Sigmoid colon (tissue), 6 donors: ENCODE measurements at regions not wholly inside any gene's neighbourhood (a gene's known extent, or its start where the extent isn't known, plus 50 kb on each side); places are given as distances from the start of the nearest gene placed in this dataset.
A peak's percentile ranks its signal among the peaks of the same experiment; 100 is the strongest.

ENCODE experiments used
- DNase-seq: peaks from one replicate; pipeline ENCODE4 v3.0.0-alpha.2; 2019
- H3K27ac ChIP-seq, 4 donors: fragments of 200-600 bp; sonication (generic); one replicate each; pipeline ENCODE4 v1.5.1; 2016 to 2019; ENCODE audit warnings: mild to moderate bottlenecking in 1 of 4
- H3K27me3 ChIP-seq, 3 donors: fragments of 200-600 bp; sonication (generic); one replicate each; pipeline ENCODE4 v1.5.1; 2019; ENCODE audit warnings: mild to moderate bottlenecking in 1 of 3
- H3K36me3 ChIP-seq, 4 donors: fragments of 200-600 bp; sonication (generic); one replicate each; pipeline ENCODE4 v1.5.1; 2016 to 2019
- H3K4me1 ChIP-seq, 4 donors: fragments of 200-600 bp; sonication (generic); one replicate each; pipeline ENCODE4 v1.5.1; 2017 to 2019
- H3K4me3 ChIP-seq, 4 donors: fragments of 200-600 bp; sonication (generic); one replicate each; pipeline ENCODE4 v1.5.1; 2017 to 2019; ENCODE audit warnings: mild to moderate bottlenecking in 2 of 4, moderate library complexity in 1 of 4
- H3K9me3 ChIP-seq, 4 donors: fragments of 200-600 bp in 3 of 4; sonication (generic) in 3 of 4; one replicate each; pipeline versions ENCODE4 v1.5.1 to v1.6.1; 2013 to 2019
- EP300 ChIP-seq, 4 donors: sonication (generic); formaldehyde crosslinking; IDR thresholded peaks; one replicate each; pipeline ENCODE4 v1.6.1; 2017; ENCODE audit warnings: antibody characterized with exemption in 4 of 4
- POLR2A ChIP-seq, 2 donors: fragments of 450-650 bp; IDR thresholded peaks; one replicate each; pipeline ENCODE4 v1.6.1; 2016; ENCODE audit warnings: antibody characterized with exemption in 2 of 2, mild to moderate bottlenecking in 2 of 2, moderate library complexity in 2 of 2
- POLR2AphosphoS5 ChIP-seq, 4 donors: sonication (generic); formaldehyde crosslinking; IDR thresholded peaks; one replicate each; pipeline ENCODE4 v1.6.1; 2017; ENCODE audit warnings: antibody characterized with exemption in 4 of 4
- WGBS, 2 donors: extraction: QIAGEN DNeasy Blood & Tissue Kit; methylation state at CpG; one replicate each; pipeline ENCODE4 v1.1.7; 2013; 5-methylcytosine and 5-hydroxymethylcytosine counted together
- intact Hi-C: fragments of 100-400 bp; cut with DNase I; formaldehyde crosslinking; loops from one replicate; pipeline ENCODE4 v1.15.1; 2023
- TF ChIP-seq, protein P1 (sequence below), 4 experiments: fragments of 450-650 bp in 3 of 4; fragments of 200-600 bp in 1 of 4; IDR thresholded peaks; one replicate each; pipeline ENCODE4 v1.5.1; 2016 to 2019; ENCODE audit warnings: antibody characterized with exemption in 4 of 4, mild to moderate bottlenecking in 3 of 4, moderate library complexity in 2 of 4
- donor health status: healthy with polysubstance abuse.
- donor health status: healthy.

DNA sequence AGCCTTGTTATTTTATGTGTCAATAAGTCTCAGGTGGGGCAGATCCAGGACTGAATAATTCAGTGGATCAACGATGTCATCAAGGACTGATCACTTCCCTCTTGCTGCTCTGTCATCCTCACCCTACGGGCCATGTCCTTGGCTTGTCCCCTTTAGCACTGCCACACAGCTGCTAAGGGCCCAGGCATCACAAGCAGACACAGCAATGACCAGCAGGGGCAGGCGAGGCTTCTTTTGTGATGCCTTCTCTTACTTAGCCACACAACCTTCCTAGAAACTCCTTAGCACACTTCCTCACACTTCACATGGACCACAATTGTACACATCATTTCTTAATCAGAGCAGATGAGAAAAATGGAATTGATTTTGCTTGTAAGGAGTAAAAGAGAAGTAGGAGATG is 356.3 kb upstream of the SOX9 start:
- H3K4me3 ChIP-seq = no peak overlapping the region
- no peaks in the 10 kb centered on the region for H3K27me3 ChIP-seq
- H3K36me3 ChIP-seq = no peaks in the 10 kb centered on the region
- no peak for TF ChIP-seq EP300 (IDR thresholded peaks at IDR 0.05)
- no peak for TF ChIP-seq POLR2A (IDR thresholded peaks at IDR 0.05)
- TF ChIP-seq, protein P1, sequence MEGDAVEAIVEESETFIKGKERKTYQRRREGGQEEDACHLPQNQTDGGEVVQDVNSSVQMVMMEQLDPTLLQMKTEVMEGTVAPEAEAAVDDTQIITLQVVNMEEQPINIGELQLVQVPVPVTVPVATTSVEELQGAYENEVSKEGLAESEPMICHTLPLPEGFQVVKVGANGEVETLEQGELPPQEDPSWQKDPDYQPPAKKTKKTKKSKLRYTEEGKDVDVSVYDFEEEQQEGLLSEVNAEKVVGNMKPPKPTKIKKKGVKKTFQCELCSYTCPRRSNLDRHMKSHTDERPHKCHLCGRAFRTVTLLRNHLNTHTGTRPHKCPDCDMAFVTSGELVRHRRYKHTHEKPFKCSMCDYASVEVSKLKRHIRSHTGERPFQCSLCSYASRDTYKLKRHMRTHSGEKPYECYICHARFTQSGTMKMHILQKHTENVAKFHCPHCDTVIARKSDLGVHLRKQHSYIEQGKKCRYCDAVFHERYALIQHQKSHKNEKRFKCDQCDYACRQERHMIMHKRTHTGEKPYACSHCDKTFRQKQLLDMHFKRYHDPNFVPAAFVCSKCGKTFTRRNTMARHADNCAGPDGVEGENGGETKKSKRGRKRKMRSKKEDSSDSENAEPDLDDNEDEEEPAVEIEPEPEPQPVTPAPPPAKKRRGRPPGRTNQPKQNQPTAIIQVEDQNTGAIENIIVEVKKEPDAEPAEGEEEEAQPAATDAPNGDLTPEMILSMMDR (IDR thresholded peaks at IDR 0.05) = no peak
- TF ChIP-seq POLR2AphosphoS5 (IDR thresholded peaks at IDR 0.05) = no peak
- WGBS, 2 donors = 38 to 51% methylated on average over 3 of the region's 3 CpGs
- H3K4me1 ChIP-seq = peaks cover 0 to 16% (median 10%) of the 10 kb centered on the region in 4 donors
- intact Hi-C loops = no loop called here
- no peak overlapping the region for H3K27ac ChIP-seq
- DNase-seq = no peak
- no peaks in the 10 kb centered on the region for H3K9me3 ChIP-seq

DNA sequence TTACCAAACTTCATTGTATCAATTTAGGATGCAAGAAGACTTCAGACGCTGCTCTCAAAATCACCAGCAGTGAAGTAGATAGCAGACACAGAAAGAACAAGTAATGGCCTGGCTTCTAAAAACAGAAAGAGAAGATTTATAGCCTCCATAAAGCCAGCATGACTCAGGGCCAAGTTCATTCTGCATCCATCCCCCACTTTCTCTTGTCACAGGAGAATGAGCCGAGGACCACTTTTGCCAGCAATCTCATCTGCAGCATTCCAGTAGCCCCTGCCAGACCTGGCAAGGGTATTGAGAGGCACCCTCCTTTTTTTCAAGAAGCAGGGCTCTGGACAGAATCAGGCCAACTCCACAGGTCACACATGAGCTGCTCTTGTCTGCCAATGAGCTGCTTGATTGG is 355.4 kb upstream of the SOX9 start:
- TF ChIP-seq POLR2AphosphoS5 (IDR thresholded peaks at IDR 0.05) = peak in 1 of 4 donors; percentile 33
- no peak for TF ChIP-seq POLR2A (IDR thresholded peaks at IDR 0.05)
- TF ChIP-seq, protein P1 (IDR thresholded peaks at IDR 0.05) = no peak
- TF ChIP-seq EP300 (IDR thresholded peaks at IDR 0.05) = no peak
- H3K4me1 ChIP-seq = peaks cover 0 to 16% (median 10%) of the 10 kb centered on the region in 4 donors
- DNase-seq = no peak
- no peak overlapping the region for H3K27ac ChIP-seq
- intact Hi-C loops = no loop called here
- no peaks in the 10 kb centered on the region for H3K36me3 ChIP-seq
- no peaks in the 10 kb centered on the region for H3K9me3 ChIP-seq
- no peaks in the 10 kb centered on the region for H3K27me3 ChIP-seq
- no peak overlapping the region for H3K4me3 ChIP-seq
- WGBS, 2 donors = 13 to 45% methylated on average over 2 of the region's 2 CpGs

DNA sequence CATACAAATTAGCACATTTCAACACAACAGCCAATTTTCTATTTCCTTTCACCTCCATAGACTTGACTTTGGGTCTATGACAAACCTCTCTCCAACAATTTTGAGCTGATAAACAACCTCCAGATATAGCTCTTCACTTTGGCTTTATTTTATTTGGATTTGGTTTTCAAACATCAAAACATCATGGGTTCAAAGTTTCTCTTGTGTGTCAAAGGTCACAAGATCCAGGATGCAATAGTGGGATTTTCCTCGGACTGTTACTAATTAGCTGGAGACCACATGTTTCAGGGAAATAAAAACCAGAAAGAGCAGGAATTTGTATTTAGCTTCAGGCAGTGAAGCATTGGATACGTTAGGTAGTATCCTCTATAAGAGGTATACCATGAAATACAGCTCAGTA is 351.0 kb upstream of the SOX9 start:
- DNase-seq = no peak
- TF ChIP-seq POLR2AphosphoS5 (IDR thresholded peaks at IDR 0.05) (no peak), POLR2A (IDR thresholded peaks at IDR 0.05) (no peak), EP300 (IDR thresholded peaks at IDR 0.05) (no peak)
- TF ChIP-seq, protein P1 (IDR thresholded peaks at IDR 0.05) = no peak
- H3K9me3 ChIP-seq = peaks cover 0 to 5% (median 0%) of the 10 kb centered on the region in 4 donors
- no peak overlapping the region for H3K27ac ChIP-seq
- WGBS, 2 donors = 67 to 68% methylated on average over 2 of the region's 2 CpGs
- no peak overlapping the region for H3K4me3 ChIP-seq
- H3K36me3 ChIP-seq = no peaks in the 10 kb centered on the region
- peaks cover 0 to 9% (median 7%) of the 10 kb centered on the region in 4 donors for H3K4me1 ChIP-seq
- no peaks in the 10 kb centered on the region for H3K27me3 ChIP-seq
- intact Hi-C loops = no loop called here

DNA sequence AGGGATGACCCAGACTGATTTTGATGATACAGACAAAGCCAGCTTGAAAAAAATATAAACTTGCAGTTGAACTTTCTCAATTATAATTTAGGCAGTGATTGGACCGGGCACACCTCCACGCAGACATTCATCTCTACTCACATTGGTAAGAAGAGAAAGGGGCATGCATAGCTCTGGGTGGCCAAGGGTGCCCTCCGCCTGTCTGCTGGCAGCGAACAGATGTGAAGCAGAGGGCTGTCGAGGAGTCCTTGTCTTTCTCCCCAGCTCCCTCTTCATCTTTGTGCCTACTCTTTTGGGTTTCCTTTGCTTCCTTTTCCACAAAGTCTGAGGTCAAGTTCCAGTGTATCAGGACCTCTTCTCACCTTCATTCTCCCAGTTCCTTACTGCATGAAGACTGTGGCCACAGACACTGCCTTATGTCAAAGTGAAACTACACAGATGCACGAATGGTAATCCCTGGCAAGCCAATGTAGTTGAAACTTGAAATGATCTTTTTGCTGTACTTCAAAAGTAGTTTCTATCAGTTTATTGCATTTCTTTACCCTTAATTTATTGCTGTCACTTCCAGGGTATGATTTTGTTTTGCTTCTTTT is 343.7 kb upstream of the SOX9 start:
- H3K27ac ChIP-seq = no peak overlapping the region
- intact Hi-C loops = no loop called here
- H3K4me1 ChIP-seq = peaks cover 0 to 17% (median 9%) of the 10 kb centered on the region in 4 donors
- H3K4me3 ChIP-seq = no peak overlapping the region
- no peaks in the 10 kb centered on the region for H3K36me3 ChIP-seq
- H3K27me3 ChIP-seq = no peaks in the 10 kb centered on the region
- TF ChIP-seq, protein P1 (IDR thresholded peaks at IDR 0.05) = no peak
- TF ChIP-seq EP300 (IDR thresholded peaks at IDR 0.05) = no peak
- TF ChIP-seq POLR2AphosphoS5 (IDR thresholded peaks at IDR 0.05) = peak in 2 of 4 donors; percentile 83 to 87
- TF ChIP-seq POLR2A (IDR thresholded peaks at IDR 0.05) = no peak
- H3K9me3 ChIP-seq = peaks cover 0 to 5% (median 0%) of the 10 kb centered on the region in 4 donors
- no peak for DNase-seq
- 81 to 85% methylated on average over 6 of the region's 6 CpGs for WGBS, 2 donors

DNA sequence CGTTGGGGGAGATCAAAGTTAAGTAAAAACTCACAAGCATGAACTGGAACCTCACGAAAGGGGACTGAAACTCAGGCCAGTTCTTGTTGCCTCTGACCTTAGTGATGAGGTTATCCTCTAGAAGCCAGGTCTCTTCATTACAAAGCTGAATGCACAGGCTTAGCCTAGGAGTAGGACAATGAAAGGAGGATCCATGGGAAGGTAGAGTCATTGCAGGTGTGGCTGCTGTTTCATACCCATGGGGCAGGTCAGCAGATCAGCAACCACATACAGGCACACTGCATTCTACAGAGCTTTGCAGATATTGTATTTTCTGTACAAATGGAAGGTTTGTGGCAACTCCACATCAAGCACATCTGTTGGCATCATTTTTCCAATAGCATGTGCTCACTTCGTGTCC is 341.3 kb upstream of the SOX9 start:
- no peak for DNase-seq
- 88 to 92% methylated on average over 3 of the region's 3 CpGs for WGBS, 2 donors

More for the DNA sequence above, 341.3 kb upstream of the SOX9 start:
- no peak for TF ChIP-seq POLR2A (IDR thresholded peaks at IDR 0.05)
- TF ChIP-seq POLR2AphosphoS5 (IDR thresholded peaks at IDR 0.05) = no peak
- TF ChIP-seq, protein P1 (IDR thresholded peaks at IDR 0.05) = no peak
- no peak for TF ChIP-seq EP300 (IDR thresholded peaks at IDR 0.05)
- no peaks in the 10 kb centered on the region for H3K9me3 ChIP-seq
- no peak overlapping the region for H3K4me3 ChIP-seq
- H3K27ac ChIP-seq = no peak overlapping the region
- H3K36me3 ChIP-seq = no peaks in the 10 kb centered on the region
- no peaks in the 10 kb centered on the region for H3K27me3 ChIP-seq
- intact Hi-C loops = no loop called here
- H3K4me1 ChIP-seq = peaks cover 0 to 17% (median 9%) of the 10 kb centered on the region in 4 donors
